SKM-1 treated with dmso at 0.1 percent for 144 hours (cell line): ENCODE measurements at regions not wholly inside any gene's neighbourhood (a gene's known extent, or its start where the extent isn't known, plus 50 kb on each side); places are given as distances from the start of the nearest gene placed in this dataset.

Experiments used
- DNase-seq: peaks from one replicate; lab custom pipeline; 2025; ENCODE audit not compliant: unreplicated experiment; lab: John Stamatoyannopoulos, UW

DNA sequence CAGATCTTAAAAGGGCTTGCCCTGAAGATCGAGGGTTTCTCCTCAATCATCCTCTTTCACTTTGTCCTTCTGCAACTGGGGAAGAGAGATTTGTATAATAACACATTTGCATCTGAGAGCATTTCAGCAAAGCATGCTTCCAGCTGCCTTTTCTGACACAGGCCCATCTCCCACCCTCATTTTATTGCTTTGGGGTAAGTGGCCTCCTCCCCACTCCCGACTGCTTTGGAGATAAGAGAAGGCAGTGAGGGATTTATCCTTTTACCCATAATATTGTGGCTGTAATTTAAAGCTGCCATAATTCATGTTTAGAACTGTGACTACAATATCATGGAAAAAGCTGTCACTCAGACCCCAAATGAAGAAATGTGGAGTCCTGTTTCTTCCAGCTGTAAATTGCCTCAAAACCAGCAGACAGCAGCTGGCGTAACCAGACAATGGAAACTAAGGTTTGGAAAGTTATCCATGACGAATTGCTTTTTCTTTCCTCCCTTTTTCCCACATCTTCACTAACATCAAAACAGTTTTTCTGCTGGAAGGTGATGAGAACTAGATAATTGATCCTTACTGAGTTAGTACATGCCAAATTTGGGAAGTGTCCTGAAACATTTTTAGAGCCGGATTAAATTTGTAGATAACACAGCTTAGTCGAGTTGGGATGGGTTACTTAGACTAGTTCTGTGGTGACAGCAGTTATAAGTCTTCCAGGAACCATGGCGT lies 104.2 kb upstream of the PFN2 start:
- DNase-seq = no peak

DNA sequence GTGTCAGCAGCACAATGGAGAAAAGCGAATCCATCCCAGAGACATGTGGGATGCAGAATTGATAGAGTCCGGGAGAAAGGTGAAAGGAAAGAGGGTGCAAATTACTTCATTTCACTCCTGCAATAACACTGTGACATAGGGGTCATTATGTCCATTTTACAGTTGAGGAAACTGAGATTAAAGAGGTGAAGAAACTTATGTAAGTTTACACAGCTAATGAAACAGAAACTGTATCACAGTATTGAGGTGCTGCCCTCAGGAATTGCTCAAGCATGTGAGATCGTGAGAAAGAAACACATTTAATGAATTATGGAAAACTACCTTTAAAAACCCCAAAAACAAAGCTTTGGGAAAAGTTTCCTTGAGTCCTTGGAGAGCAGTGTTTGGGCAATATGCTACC lies 103.6 kb upstream of the PFN2 start:
- no peak for DNase-seq

DNA sequence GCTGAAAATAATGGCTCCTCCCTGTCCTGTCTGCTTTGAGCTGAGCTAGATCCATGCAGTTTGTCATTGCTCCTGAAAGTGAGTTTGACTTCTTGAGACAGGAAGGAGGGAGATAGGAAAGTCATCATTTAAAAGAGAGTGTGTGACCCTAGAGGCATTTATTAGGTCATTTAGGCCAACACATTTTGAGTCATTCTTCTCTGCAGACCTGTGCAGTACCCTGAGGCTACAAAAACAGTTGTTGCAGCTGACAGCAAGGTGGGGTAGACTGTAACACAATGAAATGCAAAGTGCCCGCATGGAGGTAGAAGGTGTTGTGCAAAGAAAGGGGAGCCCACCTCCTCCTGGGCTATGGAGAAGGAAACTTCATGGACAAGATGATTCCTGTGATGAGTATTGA lies 102.8 kb upstream of the PFN2 start:
- DNase-seq = no peak

DNA sequence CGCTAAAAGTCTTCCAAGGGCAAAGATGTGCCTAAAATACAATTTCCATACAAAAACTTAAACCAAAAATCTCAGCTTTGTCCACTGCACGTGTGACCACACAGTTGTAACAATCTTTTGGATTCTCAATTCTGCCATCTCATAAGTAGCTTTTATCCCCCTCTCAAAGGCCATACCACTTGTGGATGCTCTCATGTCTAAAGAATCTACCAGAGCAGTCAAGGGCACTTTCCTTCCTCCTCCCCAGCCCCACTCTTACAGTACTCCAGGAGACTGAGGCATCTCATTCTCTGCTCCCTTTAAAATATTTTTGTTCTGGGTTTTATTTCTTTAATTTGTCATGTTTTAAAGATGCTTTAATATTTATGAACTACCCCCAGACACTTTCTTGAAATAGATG lies 102.3 kb upstream of the PFN2 start:
- DNase-seq = no peak

DNA sequence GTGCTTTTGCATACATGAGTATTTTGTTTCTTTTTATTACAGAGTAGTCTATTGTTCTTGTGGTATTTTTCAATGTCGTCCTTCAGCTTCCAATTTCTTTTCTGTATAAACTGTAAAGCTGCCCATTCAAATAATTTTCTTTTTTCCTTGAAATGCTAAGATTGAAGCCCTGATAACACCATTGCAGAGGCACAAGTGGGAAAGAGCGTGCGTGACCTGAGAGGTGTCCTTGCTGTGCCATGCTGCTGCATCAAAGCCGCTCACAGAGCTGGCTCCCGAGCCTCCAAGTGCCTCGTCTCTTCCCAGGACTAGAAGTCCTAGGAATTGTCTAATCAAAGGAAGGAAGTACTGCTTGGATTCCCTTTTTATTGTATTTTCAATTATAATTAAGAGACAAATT lies 101.9 kb upstream of the PFN2 start:
- no peak for DNase-seq

DNA sequence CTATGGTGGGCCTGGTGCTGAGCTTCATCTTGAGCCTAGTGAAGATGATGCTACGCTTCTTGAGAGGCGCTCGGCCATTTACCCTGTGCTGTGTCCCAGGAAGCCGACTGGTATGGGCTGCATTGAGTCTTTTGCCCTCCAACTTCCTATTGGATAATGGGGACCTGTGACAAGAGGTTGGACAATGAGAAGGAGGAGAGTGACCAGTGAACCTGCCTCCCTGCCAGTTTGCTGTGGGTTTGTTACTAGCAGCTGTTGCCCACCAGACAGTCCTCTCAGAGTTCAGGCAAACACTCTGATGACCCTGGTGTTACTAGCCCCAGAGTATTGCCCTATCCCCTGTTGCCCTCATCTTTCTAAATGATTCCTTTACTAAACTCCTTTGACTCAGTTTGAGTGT lies 99.6 kb upstream of the PFN2 start:
- DNase-seq = no peak

DNA sequence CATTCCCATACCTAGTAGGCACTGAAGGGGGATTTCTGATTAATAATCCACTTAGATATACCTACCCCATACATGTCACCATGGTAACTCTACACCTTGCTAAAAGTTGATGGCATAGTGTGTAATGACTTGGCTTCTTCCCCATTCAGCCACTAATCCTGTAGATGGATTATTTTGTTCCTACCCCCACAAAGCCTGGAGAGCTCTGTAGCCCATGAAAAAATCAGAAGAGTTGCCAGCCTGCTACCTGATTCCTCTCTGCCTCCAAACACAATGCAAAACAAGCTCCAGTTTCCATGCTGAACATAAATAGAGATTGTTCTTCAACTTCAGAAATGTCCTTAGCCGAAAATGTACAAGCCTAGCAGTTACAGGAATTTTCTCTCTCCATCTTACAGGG lies 98.9 kb upstream of the PFN2 start:
- DNase-seq = no peak

DNA sequence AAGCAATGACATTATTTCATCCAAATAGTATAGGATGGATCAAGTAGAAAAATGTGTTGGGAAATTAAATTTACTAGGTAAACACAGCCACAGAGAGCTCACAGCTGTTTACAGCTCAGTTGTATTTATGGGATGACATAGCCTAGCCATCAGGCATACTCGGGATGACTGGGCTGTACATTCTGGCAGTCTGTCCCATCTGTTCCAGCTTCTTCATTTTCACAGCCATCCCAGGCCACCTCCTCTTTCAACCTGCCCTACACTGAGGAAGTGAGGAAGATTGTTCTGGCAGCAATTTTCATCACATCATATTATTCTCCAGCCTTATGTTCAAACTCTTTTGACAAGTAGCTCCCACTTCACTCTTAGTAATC lies 98.4 kb upstream of the PFN2 start:
- DNase-seq = no peak

DNA sequence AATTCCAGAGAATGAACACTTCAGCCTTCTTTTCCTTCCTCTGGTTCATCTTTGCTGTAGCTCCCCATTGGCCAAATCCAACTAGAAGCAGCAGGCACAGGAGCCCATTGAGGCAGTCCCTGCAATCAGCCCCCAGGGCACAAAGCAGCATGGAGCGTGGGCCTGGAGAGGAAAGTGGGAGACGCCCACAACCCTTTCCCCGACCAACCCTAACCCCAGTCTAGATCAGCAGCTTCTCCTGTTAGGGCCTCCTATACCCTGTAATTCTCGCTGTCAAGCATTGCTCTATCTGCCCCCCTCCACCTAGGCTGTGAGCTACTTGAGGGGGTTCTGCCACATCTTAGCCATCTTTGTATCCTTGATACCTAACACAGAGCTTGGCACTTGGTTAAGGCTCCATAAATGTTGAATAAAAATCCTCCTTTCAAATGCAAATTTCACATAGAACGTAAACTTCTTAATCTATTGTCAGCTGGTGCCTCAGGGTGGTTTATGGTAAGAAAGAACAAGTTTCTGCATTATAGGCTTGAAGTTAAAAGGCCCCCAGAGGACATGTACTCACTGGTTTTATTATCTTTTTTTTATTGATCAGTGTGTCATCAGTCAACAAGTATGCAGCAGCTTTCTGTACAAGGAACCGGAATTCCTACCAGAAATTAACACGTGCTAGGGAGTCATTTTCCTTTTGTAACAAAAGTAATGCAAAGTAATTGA lies 97.9 kb upstream of the PFN2 start:
- DNase-seq = no peak

DNA sequence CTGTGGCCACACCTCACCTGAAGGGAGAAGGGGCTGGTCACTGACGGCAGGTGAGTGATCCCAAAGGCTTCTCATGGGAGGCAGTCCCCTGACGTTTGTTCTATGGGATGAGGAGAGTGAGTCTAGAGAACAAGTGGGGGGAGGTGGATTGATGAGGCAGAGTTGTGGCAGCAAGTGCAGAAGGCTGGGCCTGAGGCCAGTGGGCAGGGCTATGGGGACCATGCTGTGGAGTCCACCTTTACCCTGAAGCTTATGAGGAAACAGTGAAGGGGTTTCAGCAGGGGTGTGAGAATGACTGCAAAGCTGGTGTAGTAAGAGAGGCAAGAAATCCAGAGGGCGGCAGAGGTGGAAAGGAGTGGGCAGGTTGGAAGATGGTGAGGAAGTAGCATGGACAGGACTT lies 96.9 kb upstream of the PFN2 start:
- DNase-seq = no peak

DNA sequence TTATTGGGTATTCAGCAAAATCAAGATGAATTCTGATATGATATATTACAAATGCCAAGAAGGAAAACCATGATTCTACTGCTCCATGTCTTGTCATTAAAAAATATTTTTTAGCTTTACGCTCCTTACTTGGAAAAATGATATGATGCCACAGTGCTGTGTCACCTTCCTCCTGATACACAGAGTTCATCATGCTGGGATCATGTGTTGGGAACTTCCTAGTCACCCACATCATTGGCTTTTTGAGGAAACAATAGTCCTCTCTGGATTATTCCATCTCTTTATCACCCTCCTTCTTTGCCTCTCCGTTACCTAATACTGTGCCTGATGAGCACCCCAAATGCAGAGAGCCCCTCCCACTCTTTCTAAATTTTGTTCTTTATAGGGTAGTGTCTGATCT lies 94.3 kb upstream of the PFN2 start:
- no peak for DNase-seq

DNA sequence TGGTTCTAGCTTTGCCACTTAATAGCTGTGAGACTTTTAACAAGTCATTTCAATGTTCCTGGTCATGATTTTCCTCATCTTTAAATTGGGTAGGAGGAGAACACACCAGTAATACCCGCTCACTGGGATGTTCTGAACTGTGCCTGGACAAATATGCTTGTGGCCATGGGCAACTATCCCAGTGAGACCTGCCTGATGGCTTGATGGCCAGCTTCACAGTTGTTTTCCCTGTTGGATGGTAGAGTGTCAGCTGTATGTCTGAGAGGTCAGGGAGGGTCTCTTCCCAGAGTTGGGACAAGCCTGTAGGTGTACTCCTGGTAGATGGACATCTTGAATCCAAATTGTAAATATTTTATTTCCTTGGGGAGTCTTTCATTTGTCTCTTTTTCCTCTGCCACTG lies 92.5 kb upstream of the PFN2 start:
- DNase-seq = no peak

DNA sequence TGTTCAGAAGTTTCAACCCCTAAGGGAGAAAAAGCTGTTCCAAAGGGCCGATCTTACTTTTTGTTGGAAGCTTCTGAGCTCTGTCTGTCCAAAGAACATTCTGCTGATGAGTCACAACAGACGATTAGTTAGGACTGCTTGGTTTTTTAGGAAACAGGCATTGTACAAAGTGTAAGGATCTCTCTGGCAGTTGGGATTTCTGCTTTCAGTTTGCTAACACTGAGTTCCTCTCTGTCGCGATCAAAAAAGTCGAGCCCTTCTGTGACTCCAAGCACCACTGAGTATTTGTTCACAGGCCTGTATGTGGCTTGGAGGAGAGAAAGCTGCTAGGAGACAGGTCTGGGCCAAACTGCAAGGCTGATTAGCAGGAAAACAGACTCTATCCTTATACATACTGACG lies 91.8 kb upstream of the PFN2 start:
- DNase-seq = no peak

DNA sequence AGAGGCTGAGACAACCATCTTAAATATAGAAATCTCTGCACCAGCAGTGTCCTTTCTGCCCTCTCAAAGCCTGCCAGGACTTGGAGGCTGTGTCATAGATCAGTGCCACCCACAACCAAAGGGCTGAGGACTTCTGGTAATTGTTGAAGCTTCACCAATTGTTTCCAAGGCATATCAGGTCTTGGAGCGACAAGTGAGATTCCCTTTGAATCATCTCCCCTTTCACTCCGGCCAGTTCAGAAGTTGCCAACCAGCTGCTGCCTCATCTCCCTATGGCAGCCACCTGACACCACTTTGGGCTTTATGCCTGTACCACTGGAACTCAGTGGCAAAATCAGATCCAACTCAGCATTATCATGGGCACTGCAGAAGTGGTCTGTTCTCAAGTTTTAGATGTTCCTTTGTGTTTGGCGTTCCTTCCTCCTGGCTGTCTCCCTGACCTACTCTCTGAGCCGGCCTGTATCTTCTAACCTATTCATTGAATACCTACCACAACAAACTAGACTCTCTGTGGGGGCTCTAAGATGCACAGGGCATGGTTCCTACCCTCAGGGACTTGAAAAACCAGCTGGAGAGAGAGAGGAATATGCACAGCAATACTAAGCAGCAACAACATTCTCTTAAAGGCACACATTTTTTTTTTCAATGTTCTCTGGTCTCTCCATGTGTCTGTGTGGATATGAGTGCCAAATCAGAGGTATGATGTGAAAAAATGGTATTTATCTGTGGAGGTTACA lies 90.8 kb upstream of the PFN2 start:
- no peak for DNase-seq

DNA sequence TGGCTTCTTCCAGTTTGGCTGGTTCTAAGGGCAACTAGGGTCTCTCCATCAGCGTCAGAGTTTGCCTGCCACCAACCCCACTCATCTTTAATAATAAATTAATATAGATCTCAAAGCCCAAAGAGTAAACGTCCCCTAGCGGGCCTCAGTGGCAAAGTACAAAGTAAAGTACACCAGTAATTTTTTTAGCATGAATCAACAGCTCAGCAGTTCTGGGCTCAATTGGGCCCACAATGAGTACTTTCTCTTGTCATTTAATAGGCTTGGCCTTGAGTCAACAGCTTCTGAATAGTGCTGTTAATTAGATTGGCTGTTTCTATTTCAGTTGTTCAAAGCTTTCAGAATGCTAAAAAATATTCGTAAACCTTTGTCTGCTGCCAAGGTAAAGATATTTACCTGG lies 89.0 kb upstream of the PFN2 start:
- no peak for DNase-seq

DNA sequence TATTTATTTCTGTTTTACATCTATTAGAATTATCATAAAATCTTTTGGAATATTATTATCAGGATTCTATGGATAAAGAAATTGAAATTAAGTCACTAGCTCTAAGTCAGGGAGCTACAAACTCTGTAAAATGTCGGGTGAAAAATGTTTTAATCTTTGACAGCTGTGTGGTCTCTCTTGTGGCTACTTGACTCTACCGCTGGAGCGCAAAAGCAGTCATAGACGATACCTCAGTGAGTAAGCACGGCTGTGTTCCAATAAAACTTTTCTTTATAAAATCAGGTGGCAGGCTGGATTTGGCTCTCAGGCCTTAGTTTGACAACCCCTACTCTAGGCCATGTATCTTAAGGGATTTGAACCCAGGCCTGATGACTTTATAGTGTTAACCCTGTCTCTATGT lies 88.5 kb upstream of the PFN2 start:
- DNase-seq = no peak

DNA sequence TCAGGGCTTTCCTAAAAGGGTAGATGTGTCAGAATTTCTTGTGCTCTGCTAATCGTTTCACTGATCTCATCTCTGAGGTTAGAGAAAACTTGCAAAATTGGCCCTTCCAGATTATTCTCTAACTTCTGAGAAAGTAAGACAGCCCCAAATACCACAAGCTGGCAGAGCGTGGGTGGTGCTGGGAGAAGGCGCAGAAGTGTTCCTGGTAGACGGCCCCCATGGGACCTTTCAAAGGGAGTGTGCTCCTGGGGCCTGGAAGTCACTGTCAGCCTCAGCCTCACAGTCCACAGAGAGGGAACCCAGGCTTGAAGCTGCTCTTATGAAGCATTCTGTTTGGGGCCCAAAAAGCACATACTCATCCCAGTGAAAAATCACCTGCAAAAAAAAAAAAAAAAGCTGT lies 86.5 kb upstream of the PFN2 start:
- no peak for DNase-seq

DNA sequence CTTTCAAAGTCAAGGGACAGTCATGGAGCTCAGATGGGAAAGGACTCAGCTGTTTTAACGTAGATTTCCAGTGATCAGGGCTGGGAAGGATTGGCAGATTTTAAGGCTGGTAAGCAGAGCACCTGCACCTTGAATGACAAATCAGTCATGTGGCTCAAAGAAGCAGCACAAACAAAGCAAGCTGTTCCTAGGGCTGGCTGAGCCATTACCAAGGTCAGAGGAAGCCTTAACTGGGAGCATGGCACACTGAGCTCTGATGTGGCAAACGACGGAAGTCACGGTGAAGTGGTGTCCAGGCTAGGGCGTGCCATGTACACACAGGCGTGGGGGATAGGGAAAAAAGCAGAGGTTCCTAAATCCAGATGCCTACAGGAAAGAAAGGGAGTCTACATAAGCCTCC lies 84.6 kb upstream of the PFN2 start:
- no peak for DNase-seq

DNA sequence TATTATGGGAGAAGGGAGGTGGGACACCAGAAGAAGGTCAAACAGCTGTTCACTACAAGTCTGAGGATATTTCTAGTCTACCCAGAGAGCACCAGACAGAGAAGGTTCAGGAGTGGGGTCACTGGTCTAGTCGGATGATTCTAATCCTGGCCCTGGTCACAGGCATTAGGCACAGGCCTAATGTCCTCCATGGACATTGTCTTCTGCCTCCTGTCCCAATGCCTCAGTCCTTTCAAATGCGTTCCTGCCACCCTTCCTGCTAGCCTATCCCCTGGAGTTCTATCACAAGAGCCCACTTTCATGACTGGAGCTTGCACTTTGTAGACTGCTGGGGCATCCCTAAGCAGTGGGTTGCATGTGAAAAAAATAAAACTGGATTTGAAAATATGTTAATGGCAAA lies 83.9 kb upstream of the PFN2 start:
- no peak for DNase-seq

DNA sequence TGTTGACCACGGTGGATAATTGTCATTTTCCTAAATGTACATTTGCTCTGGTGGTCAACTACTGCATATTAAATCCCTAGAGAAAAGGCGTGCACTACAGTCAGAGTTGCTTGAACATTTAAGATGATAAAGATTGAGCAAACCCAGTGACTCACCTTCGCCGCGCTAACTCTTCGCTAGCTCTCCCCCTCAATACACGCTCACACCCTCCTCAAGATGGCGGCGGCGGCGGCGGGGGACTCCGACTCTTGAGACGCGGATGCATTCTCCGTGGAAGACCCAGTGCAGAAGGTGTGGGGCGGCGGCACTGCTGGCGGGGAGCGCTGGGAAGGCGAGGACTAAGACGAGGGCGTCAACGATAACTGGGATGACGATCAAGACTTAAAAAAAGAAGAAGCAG lies 79.8 kb upstream of the PFN2 start:
- no peak for DNase-seq

DNA sequence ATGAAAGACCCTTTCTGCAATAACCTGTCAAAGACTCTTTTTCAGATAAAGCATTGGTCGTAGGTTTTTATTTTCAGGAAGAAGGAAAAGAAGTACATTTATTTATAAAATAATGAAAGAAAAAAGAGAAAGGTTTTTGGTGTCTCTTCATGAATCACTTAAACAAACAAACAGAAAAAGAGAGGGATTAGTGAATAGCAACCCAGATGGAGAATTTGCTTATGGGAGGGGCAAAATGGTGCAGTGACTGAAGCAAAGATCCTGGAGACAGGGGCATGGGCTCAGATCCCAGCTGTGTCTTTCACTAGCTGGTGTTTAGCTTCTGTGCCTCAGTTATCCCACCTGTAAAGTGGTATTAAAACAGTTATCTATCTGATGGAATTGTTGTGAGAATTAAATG lies 78.6 kb upstream of the PFN2 start:
- no peak for DNase-seq

DNA sequence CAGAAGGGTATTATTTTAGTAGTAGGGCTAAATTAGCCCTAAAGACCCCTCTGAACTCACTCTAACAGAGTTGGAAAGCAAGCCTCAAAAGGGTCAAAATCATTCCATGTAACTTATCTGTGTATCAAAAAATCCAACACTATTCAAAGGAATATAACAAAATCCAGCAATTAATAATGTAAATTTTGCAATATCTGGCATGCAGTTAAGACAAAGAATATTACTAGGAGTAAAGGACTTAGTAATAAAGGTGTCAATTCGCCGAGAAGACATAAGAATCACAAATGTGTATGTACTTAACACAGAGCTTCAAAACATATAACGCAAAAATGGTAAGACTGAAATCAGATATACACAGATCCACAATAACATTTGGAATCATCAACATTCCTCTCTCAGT lies 71.2 kb upstream of the PFN2 start:
- DNase-seq = no peak
